Fibroblast of lung (primary cell): ENCODE measurements at regions not wholly inside any gene's neighbourhood (a gene's known extent, or its start where the extent isn't known, plus 50 kb on each side); places are given as distances from the start of the nearest gene placed in this dataset.

Experiments
- DNase-seq, 2 donors: peaks; one replicate each; pipeline versions ENCODE4 v3.0.0 to v3.0.0-alpha.2; 2010; ENCODE audit warnings: low read depth in 2 of 2
- H2AFZ ChIP-seq: 2 replicates; pipeline ENCODE4 v1.5.1; 2012; ENCODE audit warnings: low read length, control low read depth, inconsistent platforms
- H3K27ac ChIP-seq: 2 replicates; pipeline ENCODE4 v1.5.1; 2011; ENCODE audit warnings: low read length, control low read depth; ENCODE audit not compliant: insufficient read depth
- H3K27me3 ChIP-seq: 2 replicates; pipeline ENCODE4 v1.5.1; 2011; ENCODE audit warnings: mild to moderate bottlenecking, low read length; ENCODE audit not compliant: control insufficient read depth, insufficient read depth
- H3K36me3 ChIP-seq: 2 replicates; pipeline ENCODE4 v1.5.1; 2011; ENCODE audit warnings: low read length; ENCODE audit not compliant: control insufficient read depth, insufficient read depth
- H3K4me1 ChIP-seq: 2 replicates; pipeline ENCODE4 v1.5.1; 2011; ENCODE audit warnings: low read length; ENCODE audit not compliant: control insufficient read depth, insufficient read depth; ENCODE audit errors: extremely low read depth
- H3K4me2 ChIP-seq: 2 replicates; pipeline ENCODE4 v1.5.1; 2011; ENCODE audit warnings: low read length, control low read depth; ENCODE audit not compliant: insufficient read depth; ENCODE audit errors: extremely low read depth
- H3K4me3 ChIP-seq, 4 experiments: fragments of 200-600 bp in 1 of 4; sonication (generic) in 1 of 4; replicated peaks in 1 of 4; 2 replicates each; pipeline ENCODE4 v1.5.1; 2011 to 2016; ENCODE audit warnings: low read length in 4 of 4, low read depth in 3 of 4, mild to moderate bottlenecking in 3 of 4, control low read depth in 2 of 4, inconsistent platforms in 1 of 4, mixed read lengths in 1 of 4; ENCODE audit not compliant: insufficient read depth in 1 of 4; ENCODE audit errors: control extremely low read depth in 1 of 4
- H3K79me2 ChIP-seq: 2 replicates; pipeline ENCODE4 v1.5.1; 2012; ENCODE audit warnings: mild to moderate bottlenecking, low read length, inconsistent platforms; ENCODE audit not compliant: control insufficient read depth, insufficient read depth
- H3K9ac ChIP-seq: 2 replicates; pipeline ENCODE4 v1.5.1; 2011; ENCODE audit warnings: mild to moderate bottlenecking, low read length, control low read depth; ENCODE audit not compliant: insufficient read depth
- H3K9me3 ChIP-seq: 2 replicates; pipeline ENCODE4 v1.5.1; 2012; ENCODE audit warnings: low read depth, low read length; ENCODE audit not compliant: control insufficient read depth, insufficient read depth
- H4K20me1 ChIP-seq: 2 replicates; pipeline ENCODE4 v1.5.1; 2011; ENCODE audit warnings: low read length; ENCODE audit not compliant: control insufficient read depth, insufficient read depth; ENCODE audit errors: extremely low read depth
- CTCF ChIP-seq, 2 donors: IDR thresholded peaks in 1 of 2; conservative IDR thresholded peaks in 1 of 2; 1 replicate in 1 of 2; 2 replicates in 1 of 2; pipeline ENCODE4 v1.5.1; 2011 to 2012; ENCODE audit warnings: low read length in 2 of 2, control low read depth in 1 of 2, inconsistent platforms in 1 of 2, low read depth in 1 of 2, mild to moderate bottlenecking in 1 of 2
- EZH2 ChIP-seq: IDR thresholded peaks from 2 replicates; pipeline ENCODE4 v1.5.1; 2012; ENCODE audit warnings: low read length, control low read depth, mild to moderate bottlenecking; ENCODE audit errors: missing control alignments

- Histone ChIP-seq H3K9me3 (no peaks in the 10 kb centered on the region), H3K9ac (no peak overlapping the region), H3K27me3 (no peaks in the 10 kb centered on the region), H3K79me2 (no peaks in the 10 kb centered on the region), H3K4me1 (no peaks in the 10 kb centered on the region), H2AFZ (no peak overlapping the region), H4K20me1 (no peaks in the 10 kb centered on the region), H3K36me3 (no peaks in the 10 kb centered on the region), H3K27ac (no peak overlapping the region), H3K4me2 (no peak overlapping the region), H3K4me3 (no peak overlapping the region)
- TF ChIP-seq CTCF (conservative IDR thresholded peaks at IDR 0.05 in 1 of 2, IDR thresholded peaks at IDR 0.05 in 1 of 2; ENCODE audit: low read depth in 1 of 2, low read length in 2 of 2): no peak
- no peak for TF ChIP-seq EZH2
- no peak for DNase-seq
Observed at GRCh38 chr1:189289346-189289745, 1188.3 kb downstream of the BRINP3 start.

DNA sequence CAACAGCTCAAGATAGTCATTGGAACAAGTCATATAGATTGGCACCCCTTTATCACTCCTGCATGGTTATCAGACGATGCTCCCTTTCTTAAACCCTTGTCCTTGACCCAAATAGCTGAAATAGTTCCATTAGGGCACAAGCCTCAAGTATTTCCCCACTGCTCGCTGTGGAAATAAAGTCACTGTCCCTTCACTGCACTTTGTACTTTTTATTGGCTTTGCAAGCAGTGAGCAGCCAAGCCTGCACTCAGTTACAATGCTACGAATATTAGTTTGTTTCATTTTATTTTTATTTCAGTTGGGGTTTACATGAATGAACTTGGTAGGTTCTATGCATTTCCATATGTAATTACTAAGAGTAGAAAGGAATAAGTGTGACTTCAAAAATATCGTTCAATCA, 1176.4 kb downstream of the BRINP3 start:
- H3K79me2 ChIP-seq: no peaks in the 10 kb centered on the region
- no peak overlapping the region for H3K27ac ChIP-seq
- H3K27me3 ChIP-seq: no peaks in the 10 kb centered on the region
- no peak overlapping the region for H3K9ac ChIP-seq
- no peaks in the 10 kb centered on the region for H3K36me3 ChIP-seq
- H4K20me1 ChIP-seq: no peaks in the 10 kb centered on the region
- H3K9me3 ChIP-seq: no peaks in the 10 kb centered on the region
- H3K4me1 ChIP-seq: no peaks in the 10 kb centered on the region
- H3K4me3 ChIP-seq: no peak overlapping the region
- no peak overlapping the region for H2AFZ ChIP-seq
- TF ChIP-seq EZH2 (no peak), CTCF (conservative IDR thresholded peaks at IDR 0.05 in 1 of 2, IDR thresholded peaks at IDR 0.05 in 1 of 2; ENCODE audit: low read depth in 1 of 2, low read length in 2 of 2) (no peak)
- H3K4me2 ChIP-seq: no peak overlapping the region
- DNase-seq: no peak

- TF ChIP-seq CTCF (conservative IDR thresholded peaks at IDR 0.05 in 1 of 2, IDR thresholded peaks at IDR 0.05 in 1 of 2; ENCODE audit: low read depth in 1 of 2, low read length in 2 of 2) (no peak), EZH2 (no peak)
- no peaks in the 10 kb centered on the region for H3K79me2 ChIP-seq
- H3K27ac ChIP-seq: no peak overlapping the region
- no peak overlapping the region for H3K9ac ChIP-seq
- H3K9me3 ChIP-seq: no peaks in the 10 kb centered on the region
- no peak overlapping the region for H3K4me2 ChIP-seq
- H4K20me1 ChIP-seq: no peaks in the 10 kb centered on the region
- no peak for DNase-seq
- no peaks in the 10 kb centered on the region for H3K36me3 ChIP-seq
- no peaks in the 10 kb centered on the region for H3K4me1 ChIP-seq
- H3K4me3 ChIP-seq: no peak overlapping the region
- no peak overlapping the region for H2AFZ ChIP-seq
- H3K27me3 ChIP-seq: no peaks in the 10 kb centered on the region
Observed at GRCh38 chr1:189305279-189305678, 1172.4 kb downstream of the BRINP3 start.
